ENCODE measurements at regions not wholly inside any gene's neighbourhood (a gene's known extent, or its start where the extent isn't known, plus 50 kb on each side); places are given as distances from the start of the nearest gene placed in this dataset.

DNA sequence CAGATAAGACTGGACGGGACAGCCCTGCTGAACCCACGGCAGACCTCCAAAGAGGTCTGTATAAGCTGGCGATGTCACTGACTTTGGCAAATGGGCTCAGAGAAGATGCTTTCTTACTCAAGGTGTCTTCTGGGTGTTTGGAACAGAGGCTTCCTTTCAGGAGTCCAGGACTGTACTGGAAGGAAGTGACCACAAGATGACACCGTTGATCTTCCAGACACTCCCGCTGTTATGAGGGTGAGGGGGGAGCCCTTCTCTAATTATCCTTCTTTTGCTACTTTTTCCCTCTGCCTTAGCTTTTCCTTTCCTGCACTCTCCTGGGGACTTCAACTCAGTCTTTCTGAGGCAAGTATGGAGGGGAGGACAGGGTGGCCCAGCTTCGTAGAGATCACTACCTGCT, 65.2 kb upstream of the ZNF599 start:
- Histone ChIP-seq H3K4me3 (replicated peaks; ENCODE audit: insufficient read depth, low read length) (no peak overlapping the region), H3K27me3 (ENCODE audit: insufficient read depth, poor library complexity, severe bottlenecking) (no peaks in the 10 kb centered on the region), H3K27ac (replicated peaks) (no peak overlapping the region)
- TF ChIP-seq POLR2AphosphoS5 (IDR thresholded peaks at IDR 0.05; ENCODE audit: low read depth) (no peak), REST (IDR thresholded peaks at IDR 0.05; ENCODE audit: insufficient replicate concordance, low read depth) (no peak), SPI1 (IDR thresholded peaks at IDR 0.05; ENCODE audit: borderline replicate concordance, low read depth) (no peak), GABPA (IDR thresholded peaks at IDR 0.05; ENCODE audit: low read depth) (no peak), CTCF (IDR thresholded peaks at IDR 0.05; ENCODE audit: insufficient read depth, low read length) (no peak)
- DNase-seq (ENCODE audit: low read depth in 1 of 2, low spot score in 1 of 2): no peak

DNA sequence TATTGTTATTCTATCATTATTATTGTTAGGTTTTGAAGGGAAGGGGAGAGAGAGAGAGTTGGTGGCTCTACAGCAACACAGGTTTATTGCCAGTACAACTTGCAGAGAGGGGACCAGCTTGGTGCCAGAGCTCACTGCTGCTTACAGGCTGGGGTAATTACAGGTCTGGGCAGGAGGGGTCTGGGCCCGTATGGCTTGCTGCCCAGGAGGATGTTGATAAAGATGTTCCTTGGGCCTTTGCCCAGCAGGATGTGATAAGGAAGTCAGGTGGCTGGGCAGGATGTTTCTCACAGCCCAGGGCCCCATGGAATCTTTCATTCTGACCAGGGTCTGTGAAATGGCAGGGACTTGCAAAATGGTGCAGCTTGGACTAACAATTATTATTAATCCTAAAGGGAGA, 64.2 kb upstream of the ZNF599 start:
- Histone ChIP-seq H3K27ac (replicated peaks) (no peak overlapping the region), H3K4me3 (replicated peaks; ENCODE audit: insufficient read depth, low read length) (no peak overlapping the region), H3K27me3 (ENCODE audit: insufficient read depth, poor library complexity, severe bottlenecking) (no peaks in the 10 kb centered on the region)
- TF ChIP-seq CTCF (IDR thresholded peaks at IDR 0.05; ENCODE audit: insufficient read depth, low read length) (no peak), SPI1 (IDR thresholded peaks at IDR 0.05; ENCODE audit: borderline replicate concordance, low read depth) (no peak), REST (IDR thresholded peaks at IDR 0.05; ENCODE audit: insufficient replicate concordance, low read depth) (no peak), GABPA (IDR thresholded peaks at IDR 0.05; ENCODE audit: low read depth) (no peak), POLR2AphosphoS5 (IDR thresholded peaks at IDR 0.05; ENCODE audit: low read depth) (no peak)
- DNase-seq (ENCODE audit: low read depth in 1 of 2, low spot score in 1 of 2): no peak

DNA sequence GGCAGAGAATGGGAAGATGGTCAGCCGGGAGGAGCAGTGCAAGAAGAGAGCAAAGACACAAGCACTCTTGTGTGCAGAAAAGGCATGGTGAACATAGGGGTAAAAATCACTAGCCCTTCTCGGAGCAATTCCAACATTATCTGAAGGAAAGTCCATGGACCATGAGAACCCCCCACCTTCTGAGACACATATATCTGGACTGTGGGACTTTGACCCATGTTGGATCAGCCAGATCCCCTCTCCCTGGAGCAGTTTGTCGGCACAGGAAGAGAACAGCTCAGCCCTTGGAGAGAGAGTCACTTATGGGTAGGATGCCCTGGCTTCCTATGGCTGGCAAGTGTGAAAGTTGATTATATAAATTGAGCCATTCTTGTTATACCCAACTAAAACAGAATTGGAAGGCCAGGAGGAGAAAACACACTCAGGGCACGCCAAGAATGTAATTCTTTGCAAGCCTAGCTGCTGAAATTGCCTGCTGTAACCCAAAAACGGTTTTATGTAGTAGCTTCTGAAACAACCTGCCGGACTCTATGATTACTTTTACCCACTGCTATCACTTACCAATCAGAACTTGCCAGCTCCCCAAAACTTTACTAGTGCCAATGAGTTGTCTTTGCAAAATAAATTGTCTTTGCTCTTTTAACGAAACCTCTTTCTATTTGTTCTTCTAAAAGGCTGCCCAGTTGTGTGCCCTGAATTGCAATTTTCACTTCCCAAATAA, 62.8 kb upstream of the ZNF599 start:
- no peak for TF ChIP-seq CTCF (IDR thresholded peaks at IDR 0.05; ENCODE audit: insufficient read depth, low read length)
- TF ChIP-seq REST (IDR thresholded peaks at IDR 0.05; ENCODE audit: insufficient replicate concordance, low read depth): no peak
- TF ChIP-seq POLR2AphosphoS5 (IDR thresholded peaks at IDR 0.05; ENCODE audit: low read depth): no peak
- no peak for TF ChIP-seq SPI1 (IDR thresholded peaks at IDR 0.05; ENCODE audit: borderline replicate concordance, low read depth)
- TF ChIP-seq GABPA (IDR thresholded peaks at IDR 0.05; ENCODE audit: low read depth): no peak
- Histone ChIP-seq H3K27me3 (ENCODE audit: insufficient read depth, poor library complexity, severe bottlenecking) (no peaks in the 10 kb centered on the region), H3K4me3 (replicated peaks; ENCODE audit: insufficient read depth, low read length) (no peak overlapping the region), H3K27ac (replicated peaks) (no peak overlapping the region)
- no peak for DNase-seq (ENCODE audit: low read depth in 1 of 2, low spot score in 1 of 2)

All from HL-60 (cell line).